Fibroblast of the aortic adventitia (primary cell): ENCODE measurements at regions not wholly inside any gene's neighbourhood (a gene's known extent, or its start where the extent isn't known, plus 50 kb on each side); places are given as distances from the start of the nearest gene placed in this dataset.

Experiments used
- DNase-seq: peaks from one replicate; pipeline ENCODE4 v3.0.0-alpha.2; 2010; ENCODE audit warnings: low read depth
- H3K4me3 ChIP-seq: 2 replicates; pipeline ENCODE4 v1.5.1; 2011; ENCODE audit warnings: low read depth, mild to moderate bottlenecking, control low read depth, low read length, moderate library complexity
- TF ChIP-seq, protein P1 (sequence below): IDR thresholded peaks from 2 replicates; pipeline ENCODE4 v1.5.1; 2011; ENCODE audit warnings: mild to moderate bottlenecking, low read length, control low read depth, inconsistent platforms; ENCODE audit not compliant: insufficient read depth

DNA sequence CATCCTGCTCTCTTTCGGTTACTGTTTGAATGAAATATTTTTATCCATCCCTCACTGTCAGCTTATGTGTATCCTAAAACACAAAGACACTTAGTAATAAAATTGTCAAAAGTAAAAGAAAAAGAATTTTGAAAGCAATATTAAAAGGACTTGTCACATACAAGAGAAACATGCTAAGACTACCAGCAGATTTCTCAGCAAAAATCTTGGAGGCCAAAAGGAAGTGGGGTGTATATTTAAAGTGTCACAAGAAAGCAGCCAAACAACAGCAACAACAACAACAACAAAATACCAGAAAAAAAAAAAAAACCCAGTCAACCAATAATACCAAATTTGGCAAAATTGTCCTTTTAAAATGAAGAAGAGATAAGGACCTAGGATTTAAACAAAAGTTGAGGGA lies 678.7 kb upstream of the TYRP1 start:
- TF ChIP-seq, protein P1, sequence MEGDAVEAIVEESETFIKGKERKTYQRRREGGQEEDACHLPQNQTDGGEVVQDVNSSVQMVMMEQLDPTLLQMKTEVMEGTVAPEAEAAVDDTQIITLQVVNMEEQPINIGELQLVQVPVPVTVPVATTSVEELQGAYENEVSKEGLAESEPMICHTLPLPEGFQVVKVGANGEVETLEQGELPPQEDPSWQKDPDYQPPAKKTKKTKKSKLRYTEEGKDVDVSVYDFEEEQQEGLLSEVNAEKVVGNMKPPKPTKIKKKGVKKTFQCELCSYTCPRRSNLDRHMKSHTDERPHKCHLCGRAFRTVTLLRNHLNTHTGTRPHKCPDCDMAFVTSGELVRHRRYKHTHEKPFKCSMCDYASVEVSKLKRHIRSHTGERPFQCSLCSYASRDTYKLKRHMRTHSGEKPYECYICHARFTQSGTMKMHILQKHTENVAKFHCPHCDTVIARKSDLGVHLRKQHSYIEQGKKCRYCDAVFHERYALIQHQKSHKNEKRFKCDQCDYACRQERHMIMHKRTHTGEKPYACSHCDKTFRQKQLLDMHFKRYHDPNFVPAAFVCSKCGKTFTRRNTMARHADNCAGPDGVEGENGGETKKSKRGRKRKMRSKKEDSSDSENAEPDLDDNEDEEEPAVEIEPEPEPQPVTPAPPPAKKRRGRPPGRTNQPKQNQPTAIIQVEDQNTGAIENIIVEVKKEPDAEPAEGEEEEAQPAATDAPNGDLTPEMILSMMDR = no peak
- DNase-seq = no peak

GRCh38 chr9:12054235-12054634 lies 639.0 kb upstream of the TYRP1 start:
- DNase-seq = no peak
- TF ChIP-seq, protein P1 = no peak
- no peak overlapping the region for H3K4me3 ChIP-seq

More for the DNA sequence above, 678.7 kb upstream of the TYRP1 start:
- no peak overlapping the region for H3K4me3 ChIP-seq

DNA sequence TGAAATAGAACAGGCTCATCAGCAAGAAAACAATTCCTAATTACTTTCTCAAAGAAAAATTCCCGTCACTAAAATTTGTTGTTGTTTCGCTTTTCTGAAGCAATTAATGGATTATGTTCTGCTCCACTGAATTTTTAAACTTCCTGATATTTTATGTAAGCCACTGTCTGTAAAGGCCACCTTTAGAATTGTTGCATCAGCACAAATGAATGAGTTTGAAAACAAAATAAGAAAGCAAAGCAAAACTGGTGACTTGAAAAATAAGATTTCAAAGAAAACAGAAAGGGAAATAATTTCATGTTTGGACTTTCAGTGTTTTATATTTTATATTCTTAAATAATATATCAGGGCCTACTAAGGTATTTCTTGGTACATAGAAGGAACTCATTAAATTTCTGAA lies 636.3 kb upstream of the TYRP1 start:
- H3K4me3 ChIP-seq = no peak overlapping the region
- TF ChIP-seq, protein P1 = no peak
- DNase-seq = no peak

GRCh38 chr9:12060067-12060466 lies 633.1 kb upstream of the TYRP1 start:
- TF ChIP-seq, protein P1 = no peak
- no peak overlapping the region for H3K4me3 ChIP-seq
- DNase-seq = no peak

DNA sequence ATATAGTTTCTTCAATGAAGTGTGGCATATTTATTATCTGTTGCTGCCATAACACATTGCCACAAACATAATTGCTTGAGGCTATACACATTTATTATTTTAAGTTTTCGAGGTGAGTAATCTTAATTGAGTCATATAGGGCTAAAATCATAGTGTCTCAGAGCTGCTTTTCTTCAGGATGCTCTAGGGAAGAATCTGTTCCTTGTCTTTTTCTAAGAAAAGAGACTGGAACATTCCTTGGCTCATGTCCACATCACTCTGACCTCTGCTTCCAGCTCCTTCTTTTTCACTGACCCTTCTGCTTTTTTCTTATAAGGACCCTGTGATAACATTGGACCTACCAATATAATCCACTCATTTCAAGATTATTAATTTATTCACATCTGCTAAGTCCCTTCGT lies 632.4 kb upstream of the TYRP1 start:
- no peak for DNase-seq
- TF ChIP-seq, protein P1 = no peak
- no peak overlapping the region for H3K4me3 ChIP-seq

DNA sequence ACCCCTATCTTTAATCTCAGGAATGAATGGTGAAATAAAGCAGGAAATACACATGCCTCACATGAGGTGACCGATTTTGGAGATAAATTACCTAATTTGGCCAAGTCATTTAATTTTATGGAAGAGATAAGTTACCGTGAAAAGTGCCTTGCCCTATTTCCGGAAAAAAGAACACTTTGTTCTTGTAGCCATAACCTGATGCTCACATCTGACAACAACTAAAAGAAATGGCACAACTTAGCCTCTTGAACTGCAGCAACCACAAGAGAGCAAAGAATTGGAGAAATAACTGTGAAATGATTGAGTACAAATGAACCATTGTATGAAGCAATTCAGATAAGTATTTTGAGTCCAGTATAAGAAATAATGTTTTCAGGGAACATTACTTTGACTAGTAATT lies 628.1 kb upstream of the TYRP1 start:
- TF ChIP-seq, protein P1 = no peak

GRCh38 chr9:12065686-12066085 lies 627.5 kb upstream of the TYRP1 start:
- TF ChIP-seq, protein P1 = no peak
- no peak overlapping the region for H3K4me3 ChIP-seq
- no peak for DNase-seq

More for the DNA sequence above, 628.1 kb upstream of the TYRP1 start:
- DNase-seq = peak; percentile 17
- no peak overlapping the region for H3K4me3 ChIP-seq
